ENCODE measurements at regions not wholly inside any gene's neighbourhood (a gene's known extent, or its start where the extent isn't known, plus 50 kb on each side); places are given as distances from the start of the nearest gene placed in this dataset.

GRCh38 chr6:37556881-37557644 lies 57.4 kb upstream of the CCDC167 start:
- DNase-seq (ENCODE audit: low read depth) = no peak

- no peak for DNase-seq (ENCODE audit: low read depth)
Measured at GRCh38 chr6:37555040-37555781, 55.5 kb upstream of the CCDC167 start.

GRCh38 chr6:37554480-37554819 lies 54.8 kb upstream of the CCDC167 start:
- no peak for DNase-seq (ENCODE audit: low read depth)

GRCh38 chr6:37552267-37552666 lies 52.6 kb upstream of the CCDC167 start:
- no peak for DNase-seq (ENCODE audit: low read depth)

GRCh38 chr6:37551867-37552266 lies 52.2 kb upstream of the CCDC167 start:
- no peak for DNase-seq (ENCODE audit: low read depth)

- DNase-seq (ENCODE audit: low read depth) = no peak
Measured at GRCh38 chr6:37551446-37551845, 51.8 kb upstream of the CCDC167 start.

GRCh38 chr6:37551002-37551401 lies 51.3 kb upstream of the CCDC167 start:
- no peak for DNase-seq (ENCODE audit: low read depth)

- no peak for DNase-seq (ENCODE audit: low read depth)
Measured at GRCh38 chr6:37550191-37550831, 50.6 kb upstream of the CCDC167 start.

- no peak for DNase-seq (ENCODE audit: low read depth)
Measured at GRCh38 chr6:37549558-37549957, 49.9 kb upstream of the CCDC167 start.

All from stimulated activated CD8-positive, alpha-beta memory T cell treated with anti-CD3 and anti-CD28 coated beads, Interleukin-15, amount 100 ng/mL, for 24 hours (primary cell).